ENCODE measurements at regions not wholly inside any gene's neighbourhood (a gene's known extent, or its start where the extent isn't known, plus 50 kb on each side); places are given as distances from the start of the nearest gene placed in this dataset.

DNA sequence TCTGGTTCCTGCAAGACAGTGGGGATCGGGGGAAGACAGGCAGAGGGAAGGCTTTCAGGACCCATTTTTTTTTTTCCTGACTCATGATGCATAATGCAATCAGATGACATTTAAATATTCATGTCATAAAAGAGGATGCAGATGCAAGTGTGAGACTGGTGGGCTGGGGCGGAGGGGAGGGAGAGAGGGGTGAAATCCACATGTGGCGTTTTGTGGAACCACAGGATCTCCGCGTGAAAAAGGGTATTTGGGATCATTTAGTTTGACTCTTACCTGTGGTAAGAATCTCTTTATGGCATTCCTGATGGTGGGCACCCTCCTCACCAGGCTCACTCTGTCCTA is 249.3 kb upstream of the CSF3R start:
- TF ChIP-seq POLR2A (IDR thresholded peaks at IDR 0.05), result no peak
- TF ChIP-seq POLR2AphosphoS5 (IDR thresholded peaks at IDR 0.05), result no peak
- TF ChIP-seq, protein P1, sequence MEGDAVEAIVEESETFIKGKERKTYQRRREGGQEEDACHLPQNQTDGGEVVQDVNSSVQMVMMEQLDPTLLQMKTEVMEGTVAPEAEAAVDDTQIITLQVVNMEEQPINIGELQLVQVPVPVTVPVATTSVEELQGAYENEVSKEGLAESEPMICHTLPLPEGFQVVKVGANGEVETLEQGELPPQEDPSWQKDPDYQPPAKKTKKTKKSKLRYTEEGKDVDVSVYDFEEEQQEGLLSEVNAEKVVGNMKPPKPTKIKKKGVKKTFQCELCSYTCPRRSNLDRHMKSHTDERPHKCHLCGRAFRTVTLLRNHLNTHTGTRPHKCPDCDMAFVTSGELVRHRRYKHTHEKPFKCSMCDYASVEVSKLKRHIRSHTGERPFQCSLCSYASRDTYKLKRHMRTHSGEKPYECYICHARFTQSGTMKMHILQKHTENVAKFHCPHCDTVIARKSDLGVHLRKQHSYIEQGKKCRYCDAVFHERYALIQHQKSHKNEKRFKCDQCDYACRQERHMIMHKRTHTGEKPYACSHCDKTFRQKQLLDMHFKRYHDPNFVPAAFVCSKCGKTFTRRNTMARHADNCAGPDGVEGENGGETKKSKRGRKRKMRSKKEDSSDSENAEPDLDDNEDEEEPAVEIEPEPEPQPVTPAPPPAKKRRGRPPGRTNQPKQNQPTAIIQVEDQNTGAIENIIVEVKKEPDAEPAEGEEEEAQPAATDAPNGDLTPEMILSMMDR (IDR thresholded peaks at IDR 0.05), result no peak
- TF ChIP-seq EP300 (IDR thresholded peaks at IDR 0.05), result no peak
